PC-9 (cell line): ENCODE measurements at regions not wholly inside any gene's neighbourhood (a gene's known extent, or its start where the extent isn't known, plus 50 kb on each side); places are given as distances from the start of the nearest gene placed in this dataset.

Experiments
- CTCF ChIP-seq: fragments of 200-600 bp; sonication (generic); conservative IDR thresholded peaks from 2 replicates; pipeline ENCODE4 v1.6.1; 2017; ENCODE audit warnings: mixed run types, antibody characterized with exemption, mild to moderate bottlenecking, moderate library complexity
- EZH2 ChIP-seq: fragments of 200-600 bp; sonication (generic); IDR thresholded peaks from 2 replicates; pipeline ENCODE4 v1.8.0; 2017; ENCODE audit warnings: antibody characterized with exemption, low read depth

- TF ChIP-seq CTCF (no peak), EZH2 (no peak)
These were observed 282.8 kb upstream of the FOXQ1 start for GRCh38 chr6:1029141-1029540.
